IPS DF 19.7 (cell line): ENCODE measurements at regions not wholly inside any gene's neighbourhood (a gene's known extent, or its start where the extent isn't known, plus 50 kb on each side); places are given as distances from the start of the nearest gene placed in this dataset.
"Not testable (repeated sequence)": the region's sequence is repeated elsewhere in the genome, so short reads cannot be mapped to it uniquely, and the experiment has no call there.

Source experiments
- DNase-seq: peaks from one replicate; pipeline ENCODE4 v3.0.0-alpha.2; 2013; ENCODE audit warnings: low read depth, low spot score

GRCh38 chr3:139113993-139114375 lies 69.3 kb upstream of the PRR23C start:
- DNase-seq, result no peak

DNA sequence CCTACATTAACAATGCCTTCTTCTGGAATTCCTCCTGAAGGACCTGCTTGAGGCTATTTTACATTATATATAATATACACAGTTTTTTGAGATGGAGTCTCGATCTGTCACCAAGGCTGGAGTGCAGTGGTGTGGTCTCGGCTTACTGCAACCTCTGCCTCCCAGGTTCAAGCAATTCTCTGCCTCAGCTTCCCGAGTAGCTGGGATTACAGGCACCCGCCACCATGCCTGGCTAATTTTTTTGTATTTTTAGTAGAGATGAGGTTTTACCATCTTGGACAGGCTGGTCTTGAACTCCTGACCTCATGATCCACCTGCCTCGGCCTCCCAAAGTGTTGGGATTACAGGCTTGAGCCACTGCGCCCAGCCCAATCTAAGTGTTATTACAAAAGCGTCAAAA lies 71.9 kb upstream of the PRR23C start:
- DNase-seq, result not testable (repeated sequence)

GRCh38 chr3:139117136-139117675 lies 72.5 kb upstream of the PRR23C start:
- no peak for DNase-seq

DNA sequence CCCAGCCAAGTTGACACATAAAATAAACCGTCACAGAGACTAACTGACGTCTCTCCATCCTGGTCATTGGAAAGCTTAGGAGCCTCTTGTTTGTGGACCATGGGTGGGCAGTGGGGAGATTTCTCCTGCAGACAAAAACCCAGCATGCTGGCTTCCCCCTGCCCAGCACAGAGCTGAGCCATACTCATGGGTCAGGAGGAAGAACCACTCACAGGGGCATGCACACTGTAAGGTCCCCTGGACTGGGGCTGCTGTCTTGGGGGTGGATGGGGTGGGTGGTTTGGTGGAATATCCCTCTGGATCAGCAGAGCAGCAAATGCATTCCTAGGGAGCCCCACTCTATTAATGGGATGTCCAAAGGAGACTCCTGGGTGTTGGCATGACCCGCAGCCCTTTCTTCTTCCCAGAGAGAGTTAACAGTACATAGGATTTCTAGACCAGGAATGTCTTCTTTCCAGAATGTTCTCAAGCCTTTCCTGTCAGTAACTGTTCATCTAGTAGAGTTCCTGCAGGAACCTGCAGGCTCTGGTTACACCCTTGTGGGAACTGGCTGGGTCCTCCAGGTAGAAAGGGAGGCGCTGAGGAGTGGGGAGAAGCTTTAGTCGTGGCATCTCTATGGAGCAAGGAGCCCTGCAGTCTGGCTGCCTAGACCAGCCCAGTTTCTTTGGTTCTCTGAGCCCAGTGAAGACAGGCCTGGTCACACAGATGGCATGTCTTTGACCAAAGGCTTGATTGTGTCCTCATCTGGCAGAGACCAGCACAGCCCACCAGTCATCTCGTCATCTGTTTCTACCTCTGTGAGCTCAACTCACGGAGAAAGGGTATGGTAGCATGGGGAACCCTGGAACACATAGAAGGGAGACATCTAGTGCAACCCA lies 73.4 kb upstream of the PRR23C start:
- DNase-seq, result no peak

DNA sequence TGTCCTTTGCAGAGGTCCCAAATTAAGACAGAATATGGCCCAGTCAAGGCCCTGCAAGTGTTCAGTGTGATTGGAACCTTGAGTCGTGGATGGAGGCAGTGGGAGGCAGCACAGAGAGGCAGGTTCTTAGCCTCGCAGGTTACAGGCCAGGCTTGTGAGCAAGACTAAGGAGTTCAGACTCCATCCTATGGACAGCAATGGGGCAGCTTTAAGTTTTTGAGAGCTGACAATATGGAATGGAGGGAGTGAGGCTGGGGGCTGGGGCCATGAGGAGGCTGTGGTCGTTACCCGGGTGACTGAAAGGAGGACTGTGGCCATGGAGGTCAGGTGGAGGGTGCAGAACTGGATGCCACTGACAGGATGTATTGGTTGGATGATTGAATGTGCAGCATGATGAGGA lies 74.1 kb upstream of the PRR23C start:
- no peak for DNase-seq

DNA sequence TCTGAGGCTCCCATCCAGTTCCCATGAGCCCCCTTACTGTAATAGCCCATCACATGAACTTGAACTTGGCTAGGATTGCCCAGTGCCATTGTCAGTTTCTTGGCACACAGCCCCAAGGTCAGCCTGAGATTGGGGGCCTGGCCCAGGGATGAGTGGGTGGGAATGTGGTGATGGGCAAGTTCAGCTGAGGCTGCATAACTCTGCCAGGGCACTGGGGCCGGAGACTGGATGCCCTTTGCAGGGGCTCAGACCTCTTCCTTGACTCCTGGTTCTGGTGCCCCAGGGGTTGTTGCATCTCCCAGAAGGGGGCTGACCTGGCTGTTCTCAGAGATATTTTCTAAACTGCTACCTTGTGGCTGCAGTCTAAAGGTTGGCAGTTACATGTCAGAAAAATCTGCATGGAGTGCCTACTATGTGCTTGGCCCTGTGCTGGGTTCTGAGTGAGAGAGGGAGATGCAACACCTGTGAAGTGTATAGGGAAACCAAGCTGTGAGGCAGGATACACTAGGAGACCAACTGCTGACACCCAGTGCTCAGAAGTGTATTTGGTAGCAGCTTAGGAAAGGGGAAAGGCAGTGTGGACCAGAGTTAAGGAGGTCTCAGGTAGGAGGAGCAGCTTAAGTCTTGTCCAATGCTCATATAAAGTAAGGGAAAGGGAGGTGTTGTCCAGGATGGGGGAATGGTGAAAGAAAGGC lies 74.8 kb upstream of the PRR23C start:
- no peak for DNase-seq

- DNase-seq, result no peak
Measured at GRCh38 chr3:139120086-139121056, 75.7 kb upstream of the PRR23C start.

- DNase-seq, result no peak
Measured at GRCh38 chr3:139121513-139122220, 77.0 kb upstream of the PRR23C start.

- no peak for DNase-seq
Measured at GRCh38 chr3:139122221-139122581, 77.5 kb upstream of the PRR23C start.

GRCh38 chr3:139122612-139123011 lies 77.9 kb upstream of the PRR23C start:
- DNase-seq, result no peak

DNA sequence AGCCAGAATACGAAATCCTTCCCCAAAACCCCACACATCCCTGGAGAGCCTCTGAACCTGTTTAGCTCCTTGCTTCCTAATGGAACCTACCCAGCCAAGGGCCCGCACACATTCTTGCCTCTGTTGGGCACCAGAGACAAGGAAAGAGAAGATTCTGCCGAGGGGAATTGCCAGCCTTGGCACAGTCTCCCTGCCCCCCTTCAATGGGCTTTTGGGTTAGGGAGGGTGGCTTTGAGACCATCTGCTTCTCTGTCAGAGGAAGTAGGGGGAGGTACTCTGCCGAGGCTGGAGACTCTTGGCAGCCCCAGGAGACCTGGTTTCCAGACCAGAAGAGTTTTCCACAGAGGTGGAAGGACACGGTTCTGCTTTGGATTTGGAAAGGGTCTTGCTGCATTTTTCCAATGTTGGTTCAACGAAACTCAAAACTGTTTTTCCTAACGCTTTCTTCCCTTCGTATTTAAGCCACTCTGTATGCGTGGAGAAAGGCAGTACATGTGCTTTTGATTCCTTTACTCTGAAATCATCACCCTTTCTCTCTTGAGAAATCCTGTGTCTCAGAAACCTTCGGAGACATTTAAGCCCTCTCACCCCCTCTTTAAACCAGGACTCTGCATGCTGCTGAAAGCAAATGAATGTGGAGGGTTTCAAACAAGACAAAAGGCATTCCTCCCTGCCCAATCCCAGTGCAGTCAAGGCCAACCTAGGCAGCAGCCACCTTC lies 78.8 kb upstream of the PRR23C start:
- no peak for DNase-seq

DNA sequence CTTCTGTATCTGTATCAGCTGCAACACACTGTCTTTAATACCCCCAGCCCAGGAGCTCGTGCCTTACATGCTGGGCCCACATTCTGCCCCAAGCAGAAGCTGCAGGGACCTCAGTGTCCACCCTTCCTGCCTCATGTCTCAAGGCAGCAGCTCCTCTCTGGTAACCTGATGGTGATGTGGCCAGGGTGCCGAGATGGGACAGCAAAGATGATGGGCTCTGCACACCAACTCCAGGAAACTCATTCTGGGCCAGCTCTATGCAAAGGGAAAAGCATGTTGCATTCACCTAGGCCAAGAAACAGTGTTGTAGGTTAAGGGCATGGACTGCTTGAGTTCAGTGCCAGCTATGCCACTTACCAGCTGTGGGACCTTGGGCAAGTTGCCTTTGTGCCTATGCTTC lies 79.5 kb upstream of the PRR23C start:
- no peak for DNase-seq

DNA sequence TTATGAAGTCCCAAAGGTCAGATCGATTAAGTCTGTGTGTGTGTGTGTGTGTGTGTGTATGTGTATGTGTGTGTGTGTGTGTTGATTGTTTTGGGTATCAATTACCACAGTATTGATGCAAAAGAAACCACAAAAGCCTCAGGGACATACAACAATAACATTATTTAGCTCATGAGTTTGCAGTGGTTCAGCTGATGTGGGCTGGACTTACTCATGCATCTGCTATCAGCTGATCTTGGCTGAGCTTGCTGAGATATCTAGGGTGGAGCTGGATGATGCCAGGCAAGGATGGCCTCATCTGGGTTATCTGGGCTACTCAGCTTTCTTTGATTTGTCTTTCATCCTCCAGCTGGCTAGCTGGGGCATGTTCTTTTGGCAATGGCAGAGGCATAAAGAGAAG lies 82.4 kb upstream of the PRR23C start:
- DNase-seq, result no peak

DNA sequence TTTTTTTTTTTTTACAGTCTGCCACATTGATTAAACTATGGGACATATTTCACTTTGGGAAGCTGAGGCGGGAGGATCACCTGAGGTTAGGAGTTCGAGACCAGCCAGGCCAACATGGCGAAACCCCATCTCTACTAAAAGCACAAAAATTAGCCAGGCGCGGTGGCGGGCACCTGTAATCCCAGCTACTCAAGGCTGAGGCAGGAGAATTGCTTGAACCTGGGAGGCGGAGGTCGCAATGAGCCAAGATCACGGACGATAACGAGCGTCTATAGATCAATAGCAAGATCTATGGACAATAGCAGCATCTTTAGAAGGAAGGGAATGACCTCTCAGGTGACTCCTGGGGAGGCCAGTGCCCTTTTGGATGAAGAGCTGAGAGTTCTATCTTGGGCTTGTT lies 82.9 kb upstream of the PRR23C start:
- not testable (repeated sequence) for DNase-seq

- no peak for DNase-seq
Measured at GRCh38 chr3:139128803-139129202, 84.1 kb upstream of the PRR23C start.

GRCh38 chr3:139129892-139130291 lies 85.2 kb upstream of the PRR23C start:
- DNase-seq, result no peak

DNA sequence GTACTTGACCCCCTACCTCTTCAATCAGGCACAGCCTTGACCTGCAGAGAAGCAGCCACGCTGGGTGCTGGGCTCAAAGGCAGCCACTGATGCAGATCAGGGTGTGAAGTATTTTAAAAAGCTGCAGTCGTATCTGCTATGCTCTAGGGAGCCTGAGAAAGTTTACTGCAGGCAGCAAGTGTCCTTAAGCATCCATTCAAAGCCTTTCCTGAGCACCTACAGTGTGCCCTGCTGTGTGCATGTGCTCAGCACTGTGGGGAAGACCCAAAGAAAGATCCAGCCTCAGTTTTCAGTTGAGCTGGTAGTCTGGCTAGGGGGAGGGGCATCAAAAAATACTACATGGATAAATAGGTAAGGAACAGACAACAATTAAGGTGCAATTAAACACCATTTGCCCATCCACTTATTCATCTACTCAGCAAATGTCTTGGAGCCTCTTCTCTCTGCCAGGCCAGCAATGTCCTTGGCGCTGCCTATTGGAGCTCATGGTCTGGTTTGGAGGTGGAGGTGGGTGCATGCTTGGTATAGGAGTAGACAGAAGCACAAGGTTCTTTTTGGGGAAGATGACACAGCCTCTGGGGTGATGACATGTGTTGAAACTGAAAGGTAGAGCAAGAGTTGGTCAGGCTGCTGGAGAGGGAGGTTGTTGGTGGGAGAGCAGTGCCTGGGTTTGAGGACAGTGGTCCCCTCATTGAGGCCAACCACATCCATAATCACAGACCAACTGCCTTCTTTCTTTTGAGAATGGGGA lies 85.9 kb upstream of the PRR23C start:
- no peak for DNase-seq

DNA sequence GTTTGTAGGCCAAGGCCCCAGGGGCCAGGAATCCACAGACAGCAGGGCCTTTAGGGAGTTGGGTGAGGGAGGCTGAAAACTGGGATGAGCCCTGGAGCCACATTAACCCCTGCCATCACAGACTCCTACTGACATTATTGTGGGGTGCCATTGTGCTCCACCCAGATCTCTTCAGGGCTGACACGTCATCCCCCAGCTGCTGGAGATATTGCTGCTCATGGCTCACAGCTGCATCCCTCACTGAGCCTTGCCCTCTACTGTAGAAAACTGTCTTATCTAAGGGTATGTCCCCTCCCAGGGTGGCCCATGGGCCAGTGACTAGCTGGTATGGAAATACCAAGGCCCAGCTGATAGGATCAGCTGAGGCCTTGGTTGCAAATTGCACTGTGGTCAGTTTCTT lies 87.3 kb upstream of the PRR23C start:
- no peak for DNase-seq

DNA sequence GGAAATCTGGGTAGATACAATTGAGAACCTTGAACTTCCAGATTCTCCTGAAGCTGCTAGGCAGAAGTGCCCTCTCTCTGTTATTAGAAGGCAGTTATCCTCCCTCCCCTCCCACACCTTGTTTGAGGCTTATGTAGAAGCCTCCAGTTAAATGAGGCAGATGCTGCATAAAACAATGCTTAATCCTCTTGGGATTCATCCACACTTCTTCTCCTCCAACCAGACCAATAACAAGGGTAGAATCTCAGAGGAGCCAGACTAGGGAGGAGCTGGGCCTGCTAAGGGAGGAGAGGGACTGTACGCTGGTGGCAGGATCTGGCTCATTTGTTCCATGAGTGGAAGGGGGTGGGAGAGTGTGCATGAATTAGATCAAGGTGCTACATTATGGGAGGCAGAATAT lies 88.3 kb upstream of the PRR23C start:
- DNase-seq, result no peak
